DMS153 treated with DMSO at 0.1 percent for 48 hours (cell line): ENCODE measurements at regions not wholly inside any gene's neighbourhood (a gene's known extent, or its start where the extent isn't known, plus 50 kb on each side); places are given as distances from the start of the nearest gene placed in this dataset.
A peak's percentile ranks its signal among the peaks of the same experiment; 100 is the strongest.

Source experiments
- DNase-seq: peaks from one replicate; lab custom pipeline; 2025; ENCODE audit not compliant: unreplicated experiment; lab: John Stamatoyannopoulos, UW

- DNase-seq, result no peak
These were observed 1196.2 kb upstream of the TENM4 start for GRCh38 chr11:80636999-80637398.

- no peak for DNase-seq
These were observed 1194.3 kb upstream of the TENM4 start for GRCh38 chr11:80635178-80635577.

GRCh38 chr11:80632691-80633090 is 1191.9 kb upstream of the TENM4 start:
- DNase-seq, result no peak

- no peak for DNase-seq
These were observed 1191.3 kb upstream of the TENM4 start for GRCh38 chr11:80632156-80632555.

GRCh38 chr11:80629466-80629865 is 1188.6 kb upstream of the TENM4 start:
- no peak for DNase-seq

- no peak for DNase-seq
These were observed 1186.5 kb upstream of the TENM4 start for GRCh38 chr11:80627364-80627763.

- no peak for DNase-seq
These were observed 1185.9 kb upstream of the TENM4 start for GRCh38 chr11:80626721-80627120.

GRCh38 chr11:80625563-80625962 is 1184.7 kb upstream of the TENM4 start:
- no peak for DNase-seq

GRCh38 chr11:80621871-80622270 is 1181.0 kb upstream of the TENM4 start:
- no peak for DNase-seq

- no peak for DNase-seq
These were observed 1180.0 kb upstream of the TENM4 start for GRCh38 chr11:80620867-80621266.

GRCh38 chr11:80617156-80617555 is 1176.3 kb upstream of the TENM4 start:
- no peak for DNase-seq

- no peak for DNase-seq
These were observed 1175.4 kb upstream of the TENM4 start for GRCh38 chr11:80616070-80616800.

- DNase-seq, result no peak
These were observed 1172.8 kb upstream of the TENM4 start for GRCh38 chr11:80613655-80614054.

GRCh38 chr11:80610516-80610915 is 1169.7 kb upstream of the TENM4 start:
- DNase-seq, result no peak

- DNase-seq, result no peak
These were observed 1162.6 kb upstream of the TENM4 start for GRCh38 chr11:80603472-80603871.

GRCh38 chr11:80598905-80599304 is 1158.1 kb upstream of the TENM4 start:
- no peak for DNase-seq

- no peak for DNase-seq
These were observed 1155.5 kb upstream of the TENM4 start for GRCh38 chr11:80596291-80596810.

- DNase-seq, result no peak
These were observed 1154.2 kb upstream of the TENM4 start for GRCh38 chr11:80595011-80595410.

- DNase-seq, result peak; percentile 9
These were observed 1153.0 kb upstream of the TENM4 start for GRCh38 chr11:80593648-80594374.

GRCh38 chr11:80592546-80592945 is 1151.7 kb upstream of the TENM4 start:
- DNase-seq, result no peak

GRCh38 chr11:80587906-80588305 is 1147.1 kb upstream of the TENM4 start:
- no peak for DNase-seq

- DNase-seq, result no peak
These were observed 1145.6 kb upstream of the TENM4 start for GRCh38 chr11:80586464-80586863.
